ENCODE measurements at regions not wholly inside any gene's neighbourhood (a gene's known extent, or its start where the extent isn't known, plus 50 kb on each side); places are given as distances from the start of the nearest gene placed in this dataset.
"Not testable (repeated sequence)": the region's sequence is repeated elsewhere in the genome, so short reads cannot be mapped to it uniquely, and the experiment has no call there.

GRCh38 chr10:18949391-18949790 lies 99.2 kb upstream of the MALRD1 start:
- Histone ChIP-seq H3K27me3 (no peaks in the 10 kb centered on the region), H3K4me1 (no peaks in the 10 kb centered on the region), H3K36me3 (no peaks in the 10 kb centered on the region), H3K27ac (no peak overlapping the region), H3K4me3 (no peak overlapping the region), H3K9me3 (no peaks in the 10 kb centered on the region)
- FAIRE-seq (no peak), ATAC-seq (no peak), DNase-seq (no peak)
- intact Hi-C loops (cut with DNase I) = no loop called here
- TF ChIP-seq, protein P1, sequence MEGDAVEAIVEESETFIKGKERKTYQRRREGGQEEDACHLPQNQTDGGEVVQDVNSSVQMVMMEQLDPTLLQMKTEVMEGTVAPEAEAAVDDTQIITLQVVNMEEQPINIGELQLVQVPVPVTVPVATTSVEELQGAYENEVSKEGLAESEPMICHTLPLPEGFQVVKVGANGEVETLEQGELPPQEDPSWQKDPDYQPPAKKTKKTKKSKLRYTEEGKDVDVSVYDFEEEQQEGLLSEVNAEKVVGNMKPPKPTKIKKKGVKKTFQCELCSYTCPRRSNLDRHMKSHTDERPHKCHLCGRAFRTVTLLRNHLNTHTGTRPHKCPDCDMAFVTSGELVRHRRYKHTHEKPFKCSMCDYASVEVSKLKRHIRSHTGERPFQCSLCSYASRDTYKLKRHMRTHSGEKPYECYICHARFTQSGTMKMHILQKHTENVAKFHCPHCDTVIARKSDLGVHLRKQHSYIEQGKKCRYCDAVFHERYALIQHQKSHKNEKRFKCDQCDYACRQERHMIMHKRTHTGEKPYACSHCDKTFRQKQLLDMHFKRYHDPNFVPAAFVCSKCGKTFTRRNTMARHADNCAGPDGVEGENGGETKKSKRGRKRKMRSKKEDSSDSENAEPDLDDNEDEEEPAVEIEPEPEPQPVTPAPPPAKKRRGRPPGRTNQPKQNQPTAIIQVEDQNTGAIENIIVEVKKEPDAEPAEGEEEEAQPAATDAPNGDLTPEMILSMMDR (IDR thresholded peaks at IDR 0.05) = no peak

DNA sequence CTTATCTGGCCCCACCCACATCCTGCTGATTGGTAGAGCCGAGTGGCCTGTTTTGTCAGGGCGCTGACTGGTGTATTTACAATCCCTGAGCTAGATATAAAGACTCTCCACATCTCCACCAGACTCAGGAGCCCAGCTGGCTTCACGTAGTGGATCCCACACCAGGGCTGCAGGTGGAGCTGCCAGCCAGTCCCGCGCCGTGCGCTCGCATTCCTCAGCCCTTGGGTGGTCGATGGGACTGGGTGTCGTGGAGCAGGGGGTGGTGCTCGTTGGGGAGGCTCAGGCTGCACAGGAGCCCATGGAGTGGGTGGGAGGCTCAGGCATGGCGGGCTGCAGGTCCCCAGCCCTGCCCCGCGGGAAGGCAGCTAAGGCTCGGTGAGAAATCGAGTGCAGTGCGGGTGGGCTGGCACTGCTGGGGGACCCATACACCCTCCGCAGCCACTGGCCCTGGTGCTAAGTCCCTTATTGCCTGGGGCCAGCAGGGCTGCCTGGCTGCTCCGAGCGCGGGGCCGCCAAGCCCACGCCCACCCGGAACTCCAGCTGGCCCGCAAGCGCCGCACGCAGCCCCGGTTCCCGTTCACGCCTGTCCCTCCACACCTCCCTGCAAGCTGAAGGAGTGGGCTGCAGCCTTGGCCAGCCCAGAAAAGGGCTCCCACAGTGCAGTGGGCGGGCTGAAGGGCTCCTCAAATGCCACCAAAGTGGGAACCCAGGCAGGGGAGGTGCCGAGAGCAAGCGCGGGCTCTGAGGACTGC lies 97.4 kb upstream of the MALRD1 start:
- intact Hi-C loops (cut with DNase I); H3K9me3 ChIP-seq; H3K36me3 ChIP-seq; ATAC-seq; FAIRE-seq; H3K27me3 ChIP-seq; H3K27ac ChIP-seq; H3K4me3 ChIP-seq; H3K4me1 ChIP-seq: not testable (repeated sequence)
- peak in 1 of 6 donors; percentile 29 for DNase-seq
- whole genome bisulfite sequencing, 2 donors = 81 to 84% methylated on average over 31 to 35 of the region's 35 CpGs

DNA sequence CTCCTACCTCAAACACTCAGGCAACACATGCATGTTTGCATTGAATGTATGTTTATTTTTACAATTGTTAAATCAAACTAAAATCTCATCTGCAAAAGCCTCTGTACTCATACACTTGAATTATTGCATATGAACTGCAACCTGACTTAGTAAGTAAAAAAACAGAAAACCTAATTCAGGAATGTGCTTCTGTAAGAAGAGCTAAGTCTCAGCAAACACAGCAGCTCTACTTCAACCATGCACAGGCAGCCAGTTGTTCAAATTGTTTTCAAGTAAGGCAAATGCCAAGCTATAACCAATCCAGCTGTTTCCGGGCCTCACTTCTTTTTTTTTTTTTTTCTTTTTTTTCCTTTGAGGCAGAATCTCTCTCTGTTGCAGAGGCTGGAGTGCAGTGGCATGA lies 93.5 kb upstream of the MALRD1 start:
- H3K27me3 ChIP-seq = no peaks in the 10 kb centered on the region
- no peak overlapping the region for H3K27ac ChIP-seq
- no peak overlapping the region for H3K4me3 ChIP-seq
- DNase-seq (no peak), FAIRE-seq (no peak), ATAC-seq (no peak)
- no peaks in the 10 kb centered on the region for H3K36me3 ChIP-seq
- TF ChIP-seq, protein P1 (IDR thresholded peaks at IDR 0.05) = no peak
- 32 to 52% methylated on average over 1 of the region's 1 CpG for whole genome bisulfite sequencing, 2 donors
- H3K4me1 ChIP-seq = no peaks in the 10 kb centered on the region
- no peaks in the 10 kb centered on the region for H3K9me3 ChIP-seq
- intact Hi-C loops (cut with DNase I) = no loop called here

DNA sequence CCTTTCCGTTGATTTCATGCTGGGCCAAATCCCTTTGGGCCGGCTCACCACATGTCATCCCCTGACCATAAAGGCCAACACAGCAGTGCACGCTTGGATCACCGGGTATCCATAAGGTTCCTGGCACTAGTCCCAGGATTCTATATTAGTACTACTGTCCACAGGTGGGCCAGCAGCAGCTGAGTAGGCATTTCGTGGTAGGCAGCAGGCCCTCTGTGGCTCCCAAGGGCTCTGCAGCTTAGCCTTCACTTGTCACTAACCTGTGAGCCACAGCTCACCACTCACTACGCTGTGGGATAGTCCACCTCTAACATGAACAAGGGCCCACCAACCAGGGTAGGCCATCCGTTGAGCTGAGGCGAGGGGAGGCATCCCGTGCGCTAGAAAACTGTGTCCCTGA lies 89.2 kb upstream of the MALRD1 start:
- Histone ChIP-seq H3K27ac (no peak overlapping the region), H3K36me3 (no peaks in the 10 kb centered on the region), H3K27me3 (no peaks in the 10 kb centered on the region), H3K9me3 (no peaks in the 10 kb centered on the region), H3K4me3 (no peak overlapping the region), H3K4me1 (no peaks in the 10 kb centered on the region)
- FAIRE-seq (no peak), ATAC-seq (no peak), DNase-seq (no peak)
- intact Hi-C loops (cut with DNase I) = no loop called here
- 68 to 87% methylated on average over 10 of the region's 10 CpGs for WGBS, 2 donors
- TF ChIP-seq, protein P1 (IDR thresholded peaks at IDR 0.05) = no peak

DNA sequence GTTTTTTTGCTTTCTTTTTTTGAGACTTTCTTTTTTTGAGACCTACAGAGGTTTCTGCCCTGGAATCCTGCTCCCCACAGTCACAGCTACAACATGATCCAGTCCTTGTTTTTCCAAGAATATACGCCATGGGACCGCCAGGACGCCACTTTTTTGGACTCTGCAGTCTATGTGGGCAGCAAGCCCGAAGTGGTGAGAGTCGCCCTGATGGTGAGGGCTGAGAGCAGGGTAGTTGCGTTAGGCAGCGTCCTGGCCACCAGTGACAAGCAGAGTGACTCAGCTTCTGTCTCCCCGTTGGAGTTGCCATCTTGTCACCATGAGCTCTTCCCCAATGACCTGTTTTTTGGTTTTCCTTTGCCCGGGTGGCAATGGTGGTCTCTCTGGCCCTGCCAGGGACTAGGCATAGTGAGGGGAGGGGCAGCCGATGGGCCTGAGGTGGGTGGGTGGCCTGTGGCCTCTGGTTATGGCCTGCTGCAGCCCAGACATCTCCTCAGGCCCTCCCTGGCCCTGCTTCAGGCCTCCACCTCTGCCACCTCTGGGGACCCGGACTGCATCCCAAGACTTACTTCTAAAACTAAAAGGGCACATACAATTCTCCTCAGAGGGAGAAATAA lies 88.0 kb upstream of the MALRD1 start:
- DNase-seq = peak in 1 of 6 donors; percentile 41
- WGBS, 2 donors = 64 to 80% methylated on average over 11 of the region's 11 CpGs

More for the DNA sequence above, 88.0 kb upstream of the MALRD1 start:
- no peak overlapping the region for H3K4me3 ChIP-seq
- no peak for FAIRE-seq
- H3K9me3 ChIP-seq = no peaks in the 10 kb centered on the region
- intact Hi-C loops (cut with DNase I) = no loop called here
- no peak for ATAC-seq
- no peak overlapping the region for H3K27ac ChIP-seq
- TF ChIP-seq, protein P1 (IDR thresholded peaks at IDR 0.05) = no peak
- H3K4me1 ChIP-seq = no peaks in the 10 kb centered on the region
- no peaks in the 10 kb centered on the region for H3K36me3 ChIP-seq
- H3K27me3 ChIP-seq = no peaks in the 10 kb centered on the region
